ENCODE measurements at regions not wholly inside any gene's neighbourhood (a gene's known extent, or its start where the extent isn't known, plus 50 kb on each side); places are given as distances from the start of the nearest gene placed in this dataset.

DNA sequence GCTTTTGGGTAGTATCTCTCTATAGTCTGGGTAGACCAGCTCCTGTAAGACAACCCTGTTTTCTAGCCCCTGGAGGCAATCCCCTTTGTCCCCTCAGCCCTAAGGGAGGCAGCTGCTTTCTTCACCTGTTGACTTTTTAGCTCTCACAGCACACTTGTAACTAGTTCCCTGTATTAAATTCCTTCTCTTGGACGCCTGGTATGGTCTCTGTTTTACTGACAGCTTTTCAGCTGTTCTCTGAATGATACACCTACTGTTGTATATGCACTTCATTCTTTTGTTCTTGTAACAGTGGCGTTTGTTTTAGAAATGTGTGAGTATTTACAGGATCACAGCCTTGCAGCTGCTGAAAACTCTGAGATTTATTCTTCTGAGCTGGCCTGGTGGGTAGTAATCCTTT is 413.0 kb upstream of the RBMS3 start:
- TF ChIP-seq POLR2AphosphoS5 (IDR thresholded peaks at IDR 0.05): no peak
- TF ChIP-seq, protein P1, sequence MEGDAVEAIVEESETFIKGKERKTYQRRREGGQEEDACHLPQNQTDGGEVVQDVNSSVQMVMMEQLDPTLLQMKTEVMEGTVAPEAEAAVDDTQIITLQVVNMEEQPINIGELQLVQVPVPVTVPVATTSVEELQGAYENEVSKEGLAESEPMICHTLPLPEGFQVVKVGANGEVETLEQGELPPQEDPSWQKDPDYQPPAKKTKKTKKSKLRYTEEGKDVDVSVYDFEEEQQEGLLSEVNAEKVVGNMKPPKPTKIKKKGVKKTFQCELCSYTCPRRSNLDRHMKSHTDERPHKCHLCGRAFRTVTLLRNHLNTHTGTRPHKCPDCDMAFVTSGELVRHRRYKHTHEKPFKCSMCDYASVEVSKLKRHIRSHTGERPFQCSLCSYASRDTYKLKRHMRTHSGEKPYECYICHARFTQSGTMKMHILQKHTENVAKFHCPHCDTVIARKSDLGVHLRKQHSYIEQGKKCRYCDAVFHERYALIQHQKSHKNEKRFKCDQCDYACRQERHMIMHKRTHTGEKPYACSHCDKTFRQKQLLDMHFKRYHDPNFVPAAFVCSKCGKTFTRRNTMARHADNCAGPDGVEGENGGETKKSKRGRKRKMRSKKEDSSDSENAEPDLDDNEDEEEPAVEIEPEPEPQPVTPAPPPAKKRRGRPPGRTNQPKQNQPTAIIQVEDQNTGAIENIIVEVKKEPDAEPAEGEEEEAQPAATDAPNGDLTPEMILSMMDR (IDR thresholded peaks at IDR 0.05): no peak

Measured in upper lobe of left lung (tissue), 4 donors.